HPDE6-E6E7 (cell line): ENCODE measurements at regions not wholly inside any gene's neighbourhood (a gene's known extent, or its start where the extent isn't known, plus 50 kb on each side); places are given as distances from the start of the nearest gene placed in this dataset.

Experiments
- DNase-seq: peaks from one replicate; pipeline ENCODE4 v3.0.0; 2011; ENCODE audit warnings: missing footprints; ENCODE audit errors: extremely low spot score

DNA sequence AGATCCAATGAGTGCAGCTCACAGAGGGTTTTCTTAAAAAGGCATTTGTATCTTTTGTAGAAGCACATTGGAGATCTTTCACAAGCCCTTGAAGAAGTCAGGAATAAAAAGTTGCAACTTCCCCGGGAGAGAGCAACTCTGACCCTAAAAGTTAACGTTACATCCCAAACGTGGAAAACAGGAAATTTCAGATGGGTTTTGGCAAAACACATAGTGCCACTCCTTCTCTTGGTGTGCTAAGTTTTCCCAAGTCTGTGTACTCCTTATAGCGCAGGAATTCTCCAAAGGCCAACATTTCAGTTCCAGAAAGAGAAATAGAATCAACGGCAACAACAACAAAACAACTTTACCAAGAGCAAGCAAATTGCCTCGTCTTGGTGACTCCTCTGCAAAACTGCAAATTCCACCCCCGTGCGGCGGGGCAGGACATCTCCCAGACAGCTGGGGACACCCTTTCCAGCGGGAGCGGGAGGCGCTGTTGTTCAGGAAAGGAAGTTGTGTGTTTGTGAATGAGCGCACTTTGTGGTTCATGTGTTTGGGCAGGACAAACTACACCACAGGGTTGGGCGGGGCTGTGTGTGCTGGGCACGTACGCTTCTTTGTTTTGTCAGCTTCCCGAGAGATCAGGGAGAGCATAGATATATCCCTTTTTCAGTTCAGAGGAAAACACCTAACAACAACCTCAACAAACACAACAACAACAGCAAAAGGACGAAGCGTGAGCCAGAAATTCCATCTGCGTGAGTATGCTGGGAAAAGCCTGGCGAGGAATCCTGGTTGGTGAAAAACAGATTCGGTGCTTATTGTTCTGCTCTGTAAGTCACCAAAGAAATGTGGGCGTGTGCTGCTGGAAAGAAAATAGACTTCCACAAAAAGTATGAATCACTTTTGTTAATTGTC lies 294.7 kb upstream of the PITRM1 start:
- no peak for DNase-seq

DNA sequence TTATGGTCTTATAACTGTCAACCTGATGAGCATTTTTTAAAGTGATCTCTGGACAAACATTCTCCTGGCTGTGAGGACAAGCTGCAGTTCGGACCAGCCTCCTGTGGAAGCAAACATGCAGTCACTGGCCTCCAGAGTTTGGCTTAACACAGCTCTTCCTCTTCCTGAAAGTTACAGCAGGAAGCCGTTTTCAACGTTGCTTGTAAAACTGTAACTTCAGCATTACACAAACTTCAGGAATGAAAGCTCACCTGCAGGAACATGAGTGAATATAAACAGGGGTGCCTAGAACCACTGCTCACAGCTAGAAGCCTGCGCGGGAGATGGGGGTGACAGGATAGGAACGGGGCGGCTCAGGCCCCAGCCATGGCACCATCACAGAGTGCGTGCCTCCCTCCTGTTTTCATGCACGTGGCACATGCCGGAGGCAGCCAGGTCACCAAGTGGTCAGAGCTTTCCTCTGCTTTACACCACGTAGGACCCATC lies 292.9 kb upstream of the PITRM1 start:
- DNase-seq, result no peak

DNA sequence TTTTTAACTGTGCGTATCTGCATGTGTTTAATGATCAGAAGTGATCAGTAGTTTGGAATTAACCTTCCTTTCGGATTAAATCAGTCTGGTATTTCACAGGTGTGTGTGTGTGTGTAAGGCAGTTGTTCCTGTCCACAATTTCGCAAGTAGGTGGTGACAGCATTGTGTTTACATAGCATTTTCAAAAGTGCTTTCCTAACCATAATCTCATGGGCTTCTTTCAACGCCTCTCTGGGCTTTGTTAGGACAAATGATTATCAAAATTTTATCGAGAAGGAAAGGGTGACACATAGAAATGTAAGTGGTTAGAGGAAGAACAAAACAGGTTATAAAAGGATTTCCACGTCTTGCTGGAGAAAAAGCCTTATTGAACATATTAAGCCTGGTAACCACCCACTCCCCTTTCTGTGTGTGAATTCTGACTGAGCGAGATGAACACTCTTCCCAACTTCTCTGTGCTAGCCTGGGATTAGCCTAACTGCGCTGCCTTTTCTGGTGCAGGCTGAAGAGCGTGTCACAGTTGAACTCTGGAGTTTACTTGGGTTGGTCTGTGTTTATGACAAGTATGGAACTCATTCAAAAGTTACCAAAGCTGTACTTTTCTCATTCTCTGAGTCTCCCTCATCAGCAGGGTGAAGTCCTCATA lies 292.3 kb upstream of the PITRM1 start:
- no peak for DNase-seq

DNA sequence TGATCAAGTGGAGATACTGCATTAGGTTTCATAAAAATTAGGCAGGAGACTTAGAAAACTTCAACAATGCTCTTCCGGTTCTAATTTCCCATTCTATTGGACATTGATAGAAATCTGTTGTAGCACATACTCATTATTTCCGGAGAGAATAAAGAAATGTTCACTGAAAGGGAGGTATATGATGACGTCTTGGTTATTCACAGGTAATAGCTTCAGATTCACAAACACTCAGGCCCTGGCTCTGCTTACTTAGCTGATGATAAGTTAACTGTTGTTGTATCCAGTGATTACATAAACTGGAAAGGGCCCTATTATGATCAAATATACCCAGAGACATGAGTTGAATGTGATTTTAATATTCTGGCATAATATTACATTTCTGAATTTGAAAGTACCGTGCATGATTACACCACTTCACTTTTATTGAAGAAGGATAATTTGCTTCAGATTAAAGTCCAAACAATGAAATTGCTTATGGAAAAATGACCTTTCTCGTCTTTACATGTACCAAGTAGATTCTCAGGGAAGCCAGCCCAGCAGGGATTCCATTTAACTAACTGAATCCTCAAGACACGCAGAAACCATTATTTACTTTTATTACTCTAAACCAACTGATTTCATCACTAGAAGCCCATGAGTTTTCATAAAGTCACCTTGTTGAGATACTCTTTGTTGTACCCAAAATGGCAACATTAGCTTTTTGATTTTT lies 288.0 kb upstream of the PITRM1 start:
- no peak for DNase-seq

DNA sequence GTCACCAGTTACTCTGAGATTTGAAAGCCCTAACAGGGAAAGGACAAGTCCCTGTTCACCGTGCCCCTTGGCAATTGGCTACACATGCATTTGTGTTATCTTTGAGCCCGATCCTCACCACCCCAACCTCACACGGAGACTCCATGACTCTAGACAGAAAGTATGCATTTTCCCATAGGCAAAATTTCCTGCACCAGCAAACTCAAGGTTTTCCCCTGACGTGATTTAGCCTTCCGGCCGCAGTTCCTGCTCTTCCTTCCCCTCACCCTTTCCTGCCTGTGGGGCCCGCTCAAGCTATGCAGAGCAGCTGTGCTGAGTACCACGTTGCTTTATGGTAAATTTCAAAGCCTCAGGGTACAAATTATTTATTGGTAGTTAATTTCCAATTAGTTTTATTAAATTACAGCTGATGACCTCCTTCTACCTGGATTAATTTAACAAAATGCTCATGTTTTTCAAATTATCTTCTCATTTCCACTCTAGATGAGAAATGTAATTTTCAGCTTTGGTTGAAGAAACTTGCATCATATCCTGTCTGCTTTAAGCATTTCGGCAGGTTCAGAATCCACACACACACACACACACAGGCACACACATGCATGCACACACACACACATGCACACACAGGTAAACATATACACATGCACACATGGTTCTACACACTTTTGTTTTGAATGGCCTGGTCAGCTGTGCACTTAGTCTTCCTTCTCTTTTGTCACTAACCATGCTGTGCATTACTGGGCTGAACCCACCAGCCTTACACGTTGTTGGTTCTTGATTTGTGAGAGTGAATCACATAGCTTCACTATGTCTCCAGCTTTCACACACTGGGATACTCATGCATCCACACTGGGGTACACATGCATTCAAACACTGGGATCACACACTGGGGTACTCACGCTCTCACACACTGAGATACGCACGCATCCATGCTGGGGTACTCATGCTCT lies 283.1 kb upstream of the PITRM1 start:
- DNase-seq, result no peak

DNA sequence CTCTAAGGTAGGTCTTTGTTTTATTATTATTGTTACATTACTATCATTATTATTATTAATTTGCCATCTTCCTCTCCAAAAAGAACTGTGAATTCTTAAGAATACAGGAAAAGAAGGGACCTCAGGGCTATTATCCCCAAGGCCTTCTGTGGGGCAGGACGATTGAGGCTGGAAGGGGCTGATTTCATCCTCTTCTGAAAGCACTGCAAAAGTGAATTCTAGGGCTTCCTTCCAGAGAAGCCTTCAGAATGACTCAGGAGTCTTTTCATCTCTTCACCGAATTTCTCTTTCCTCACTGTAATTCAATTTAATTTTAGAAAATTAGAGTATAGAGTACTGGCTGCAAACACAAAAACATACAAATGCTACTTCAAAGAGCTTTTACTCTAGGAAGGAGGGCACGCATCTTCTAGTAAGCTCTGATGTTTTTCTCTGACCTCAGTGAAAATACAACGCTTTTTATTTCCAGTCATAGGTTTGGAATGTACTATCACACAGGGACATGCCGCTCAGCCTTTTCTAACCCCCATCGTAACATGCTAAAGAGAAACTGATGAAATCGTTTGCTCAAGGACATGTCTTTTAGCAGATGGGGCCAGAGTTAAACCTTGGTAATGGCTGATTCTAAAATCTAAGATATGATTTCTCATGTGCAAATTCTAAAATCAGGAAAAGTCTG lies 280.2 kb upstream of the PITRM1 start:
- no peak for DNase-seq

DNA sequence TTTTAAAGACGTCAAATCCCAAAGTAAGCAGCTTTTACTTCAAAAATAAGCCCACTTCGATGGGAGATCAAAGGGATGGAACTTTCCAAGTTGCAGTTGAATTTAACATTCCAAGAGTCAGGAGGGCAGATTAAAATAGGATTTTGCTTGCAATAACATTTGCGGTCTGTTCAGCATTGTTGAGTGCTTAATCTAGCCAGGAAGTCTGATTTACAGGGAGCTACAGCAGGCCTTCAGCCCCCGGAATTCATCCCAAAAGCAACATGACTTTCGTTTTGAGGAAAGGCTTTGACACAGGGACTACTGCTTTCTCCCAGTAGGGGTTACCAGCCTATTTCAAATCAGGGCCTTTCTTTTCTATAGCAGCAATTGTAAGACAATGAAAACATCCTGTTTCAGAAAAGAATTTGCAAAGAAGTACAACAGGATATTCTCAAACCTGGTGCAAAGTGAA lies 279.6 kb upstream of the PITRM1 start:
- DNase-seq, result no peak

DNA sequence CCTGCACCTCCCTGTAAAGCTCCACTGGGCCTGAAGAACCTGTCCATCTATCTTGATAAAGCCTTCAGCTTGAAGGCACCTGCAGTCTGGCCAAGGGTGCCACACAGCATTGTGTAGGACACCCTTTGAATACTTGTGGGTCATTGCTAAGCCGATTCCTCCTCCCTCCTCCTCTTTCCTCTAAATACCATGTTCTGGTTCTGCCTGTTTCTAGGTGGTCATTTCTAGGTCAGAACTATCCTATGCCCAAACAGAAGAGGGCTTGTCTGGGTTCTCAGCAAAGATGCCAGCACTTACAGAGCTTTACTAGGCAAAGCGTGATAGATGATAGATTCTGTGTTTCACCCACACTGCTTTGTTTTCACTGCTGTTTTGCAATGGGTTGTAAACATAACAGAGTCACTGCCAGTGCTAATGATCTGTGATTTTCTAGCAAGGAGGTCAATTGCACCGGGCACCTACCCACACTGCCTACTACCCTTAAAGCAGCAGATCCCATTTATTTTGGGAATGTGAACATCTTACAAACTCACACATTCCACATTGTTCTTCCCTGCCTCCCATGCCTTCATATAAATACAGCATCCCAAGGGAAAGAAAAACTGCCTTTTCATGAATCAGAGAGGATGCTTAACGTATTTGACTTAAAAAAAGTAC lies 279.1 kb upstream of the PITRM1 start:
- DNase-seq, result no peak

DNA sequence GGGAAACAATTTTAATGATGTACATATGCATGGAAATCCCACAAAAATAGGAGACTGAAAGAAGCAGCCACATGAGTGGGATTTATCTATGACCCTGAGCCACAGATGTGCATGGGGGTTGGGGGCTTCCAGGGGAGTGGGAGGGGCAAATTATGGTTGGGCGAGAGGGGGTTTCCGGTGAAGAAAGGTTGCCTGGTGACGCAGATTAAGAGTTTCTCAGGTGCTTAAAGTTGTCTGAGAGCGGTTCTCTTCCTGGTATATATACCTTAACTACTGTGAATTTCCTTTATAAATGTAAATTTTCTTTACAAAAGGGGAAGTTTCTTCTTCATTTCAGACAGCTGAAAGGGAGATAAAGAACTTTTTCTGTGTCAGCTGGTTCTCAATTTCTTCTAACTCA lies 273.6 kb upstream of the PITRM1 start:
- no peak for DNase-seq

DNA sequence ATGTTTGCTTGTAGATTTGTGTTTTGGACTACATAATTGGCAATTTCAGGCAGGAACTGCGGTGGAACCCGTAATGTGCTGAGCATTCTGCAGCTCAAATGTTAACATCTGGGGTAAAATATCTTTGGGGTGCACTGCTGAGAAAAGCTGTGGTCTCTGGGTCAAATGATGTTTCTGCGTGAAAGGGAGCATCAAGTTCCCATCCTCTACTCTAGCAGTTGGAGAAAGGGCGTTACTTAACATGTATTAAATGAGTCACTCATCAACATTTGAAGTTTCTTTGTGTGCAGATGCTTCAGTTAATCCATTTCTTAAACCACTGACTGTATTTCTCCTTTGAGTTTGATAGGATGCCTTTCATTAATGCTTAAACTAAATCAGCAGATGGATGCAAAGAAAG lies 273.1 kb upstream of the PITRM1 start:
- no peak for DNase-seq

DNA sequence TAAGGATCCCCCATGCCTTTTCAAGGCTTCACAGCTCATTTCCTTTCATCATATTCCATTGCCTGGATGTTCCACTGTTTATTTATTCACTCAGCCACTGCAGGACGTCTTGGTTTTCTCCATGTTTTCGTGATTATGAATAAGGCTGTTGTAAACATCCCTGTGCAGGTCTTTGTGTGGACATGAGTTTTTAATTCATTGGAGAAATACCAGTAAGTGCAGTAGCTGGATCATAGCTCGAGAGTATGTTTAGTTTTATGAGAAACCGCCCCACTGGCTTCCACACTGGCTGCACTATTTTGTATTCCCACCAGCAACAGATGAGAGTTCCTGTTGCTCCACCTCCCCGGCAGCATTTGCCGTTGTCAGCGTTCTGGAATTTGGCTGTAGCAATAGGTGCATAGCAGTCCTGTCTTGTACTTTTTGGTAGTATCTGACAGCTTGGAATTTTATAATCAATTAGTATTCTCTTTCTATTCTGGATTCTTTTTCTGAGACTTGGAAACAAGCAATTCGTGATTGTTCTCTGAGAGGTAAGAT lies 269.9 kb upstream of the PITRM1 start:
- DNase-seq, result no peak

DNA sequence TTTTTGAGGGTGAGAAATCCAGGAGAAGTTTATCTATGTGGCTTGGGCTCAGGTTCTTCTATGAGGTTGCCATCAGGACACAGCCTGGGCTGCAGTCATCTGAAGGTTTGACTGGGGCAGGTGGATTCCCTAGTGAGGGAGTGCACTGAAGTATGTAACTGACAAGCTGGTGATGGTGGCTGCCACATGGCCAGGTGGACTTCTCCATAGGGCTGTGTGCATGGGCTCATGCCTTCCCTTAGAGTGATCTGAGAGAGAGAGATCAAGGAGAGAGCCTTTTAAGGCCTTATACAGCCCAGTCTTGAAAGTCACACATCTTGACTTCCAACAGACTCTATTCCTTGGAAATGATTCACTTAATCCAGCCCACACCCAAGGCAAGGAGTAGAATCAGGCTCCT lies 266.6 kb upstream of the PITRM1 start:
- no peak for DNase-seq

DNA sequence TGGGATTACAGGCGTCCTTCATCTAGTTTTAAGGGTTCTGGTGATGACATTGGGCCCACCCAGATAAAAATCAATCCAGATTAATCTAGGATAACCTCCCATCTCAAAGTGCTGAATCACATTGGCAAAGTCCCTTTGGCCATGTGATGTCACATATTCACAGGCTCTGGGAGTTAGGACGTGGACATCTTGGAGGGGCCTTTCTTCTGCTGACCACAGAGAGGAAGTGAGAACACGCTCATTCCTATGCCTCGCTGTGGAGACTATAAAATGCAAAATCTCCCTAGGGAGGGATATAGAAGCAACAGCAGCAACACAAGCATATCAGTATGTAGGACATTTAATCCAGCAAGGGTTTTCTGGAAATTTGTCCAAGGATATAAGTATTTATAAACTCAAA lies 266.0 kb upstream of the PITRM1 start:
- no peak for DNase-seq

DNA sequence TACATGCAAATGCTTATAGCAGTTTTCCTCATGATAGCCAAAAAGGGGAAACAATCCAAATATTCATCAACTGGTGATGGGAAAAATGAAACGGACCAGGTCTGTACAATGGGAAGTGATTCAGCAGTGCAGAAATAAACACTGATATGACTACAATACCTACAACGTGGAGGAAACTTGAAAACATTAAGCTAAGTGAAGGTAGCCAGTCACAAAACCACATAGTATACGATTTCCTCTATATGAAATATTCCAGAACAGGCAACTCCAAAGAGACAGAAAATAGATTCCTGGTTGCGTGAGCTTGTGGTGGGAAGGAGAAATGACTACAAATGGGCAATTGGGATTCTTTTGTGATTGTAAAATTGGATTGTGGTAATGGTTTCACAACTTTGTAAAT lies 263.1 kb upstream of the PITRM1 start:
- DNase-seq, result no peak

DNA sequence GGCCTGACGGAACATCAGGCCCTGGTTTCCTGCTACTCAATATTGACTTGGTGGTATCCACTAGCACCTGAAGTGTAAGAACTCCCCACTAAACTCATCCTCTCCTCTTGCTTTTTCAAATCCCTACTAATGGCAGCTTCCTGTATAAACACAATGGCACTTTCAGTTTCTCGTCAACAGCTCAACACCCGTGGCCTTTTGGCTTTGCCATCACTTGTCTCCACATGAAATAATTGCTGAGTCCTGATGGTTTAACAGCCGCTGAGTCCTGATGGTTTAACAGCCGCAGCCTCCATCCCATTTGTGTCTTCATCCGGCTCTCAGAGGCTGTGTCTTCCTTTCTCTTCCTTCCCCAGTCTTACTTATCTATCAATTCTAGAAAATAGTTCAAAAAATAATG lies 261.4 kb upstream of the PITRM1 start:
- DNase-seq, result no peak

DNA sequence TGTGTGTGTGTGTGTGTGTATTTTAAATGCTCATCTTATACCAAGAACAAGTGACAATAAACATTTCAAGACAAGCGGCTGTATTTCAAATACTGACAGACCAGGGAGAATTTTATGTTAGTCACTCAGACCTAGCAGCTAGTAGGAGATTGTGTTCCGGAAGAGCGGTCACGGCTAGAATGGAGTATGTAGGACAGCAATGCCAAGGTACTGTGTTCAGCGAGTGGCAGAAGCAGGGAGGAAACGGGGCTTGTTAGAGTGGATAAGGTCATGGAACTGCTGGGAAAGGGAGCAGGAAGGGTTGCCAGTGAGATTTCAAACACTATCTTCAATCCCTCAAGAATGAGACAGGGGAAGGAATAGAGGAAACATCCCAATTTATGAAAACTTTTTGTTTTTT lies 260.5 kb upstream of the PITRM1 start:
- no peak for DNase-seq

DNA sequence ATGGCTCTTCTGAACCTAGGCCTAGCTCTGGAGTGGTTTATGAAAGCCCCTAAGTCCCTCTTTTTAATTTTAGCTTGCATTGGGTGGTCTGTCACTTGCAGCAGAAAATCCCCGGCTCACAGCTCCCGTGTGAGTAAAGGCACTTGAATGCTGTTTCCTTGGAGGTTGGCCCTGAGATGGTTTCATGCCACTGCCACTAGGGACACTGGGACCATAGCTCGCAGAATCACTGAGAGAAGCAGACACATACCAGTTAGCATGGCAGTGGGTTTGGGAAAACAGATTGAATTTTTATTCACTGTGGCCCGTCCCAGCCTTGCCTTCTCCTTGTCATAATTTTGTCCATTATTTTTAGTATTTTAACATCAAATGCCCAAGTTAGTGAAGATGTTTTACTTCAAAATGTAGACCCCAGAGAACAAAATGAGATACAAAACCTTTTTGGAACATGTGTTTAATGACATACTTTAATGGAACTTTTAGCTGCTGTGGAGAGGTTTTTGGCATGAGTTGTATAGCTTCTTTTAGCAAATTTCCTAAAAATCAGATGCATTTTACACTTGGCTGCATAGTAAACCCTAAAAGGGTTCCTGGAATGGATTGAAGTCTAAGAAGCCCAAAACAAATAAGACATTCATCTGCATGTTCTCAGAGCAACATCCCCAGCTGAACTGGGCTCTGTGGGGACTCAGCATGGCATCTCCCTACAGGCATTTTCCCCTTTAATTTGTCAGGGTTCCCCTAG lies 259.7 kb upstream of the PITRM1 start:
- DNase-seq, result no peak

DNA sequence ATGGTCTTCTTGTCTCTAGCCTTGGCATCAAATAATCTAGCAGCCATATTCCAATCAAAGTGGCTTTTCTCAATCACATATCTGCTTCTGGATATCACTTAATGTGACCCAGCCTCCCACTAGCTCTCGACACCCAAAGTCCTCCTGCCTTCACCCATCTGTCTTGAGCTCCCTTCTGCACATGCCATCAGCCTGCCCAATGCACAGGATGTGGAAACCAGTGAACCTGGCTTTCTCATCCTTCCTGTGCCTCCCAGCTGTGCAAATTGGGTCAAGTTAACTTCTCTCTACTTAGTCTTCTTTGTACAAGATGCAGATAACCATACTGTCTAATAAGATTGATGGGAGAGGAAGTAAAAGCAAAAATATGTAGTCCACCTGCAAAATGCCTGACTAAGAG lies 257.9 kb upstream of the PITRM1 start:
- no peak for DNase-seq

DNA sequence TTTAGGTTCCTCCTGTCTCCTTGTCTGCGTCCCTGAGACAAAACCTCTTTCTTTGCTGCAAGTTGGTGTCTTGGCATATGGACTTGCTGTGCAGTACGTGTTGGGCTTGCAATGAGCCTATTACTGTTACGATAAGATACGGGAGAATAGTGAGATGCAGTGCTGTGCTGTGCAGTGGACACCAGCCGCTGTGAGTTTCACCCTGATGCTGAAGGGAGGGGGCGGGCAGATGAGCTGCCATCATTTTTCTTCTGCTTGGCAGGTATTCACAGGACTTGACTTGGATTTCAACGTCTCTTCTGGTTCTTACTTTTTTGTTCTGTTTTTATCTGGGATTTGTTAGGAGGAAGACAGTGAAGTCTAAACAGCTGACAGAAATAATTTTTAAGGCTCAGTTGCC lies 257.1 kb upstream of the PITRM1 start:
- DNase-seq, result no peak
